ENCODE measurements at regions not wholly inside any gene's neighbourhood (a gene's known extent, or its start where the extent isn't known, plus 50 kb on each side); places are given as distances from the start of the nearest gene placed in this dataset.

DNA sequence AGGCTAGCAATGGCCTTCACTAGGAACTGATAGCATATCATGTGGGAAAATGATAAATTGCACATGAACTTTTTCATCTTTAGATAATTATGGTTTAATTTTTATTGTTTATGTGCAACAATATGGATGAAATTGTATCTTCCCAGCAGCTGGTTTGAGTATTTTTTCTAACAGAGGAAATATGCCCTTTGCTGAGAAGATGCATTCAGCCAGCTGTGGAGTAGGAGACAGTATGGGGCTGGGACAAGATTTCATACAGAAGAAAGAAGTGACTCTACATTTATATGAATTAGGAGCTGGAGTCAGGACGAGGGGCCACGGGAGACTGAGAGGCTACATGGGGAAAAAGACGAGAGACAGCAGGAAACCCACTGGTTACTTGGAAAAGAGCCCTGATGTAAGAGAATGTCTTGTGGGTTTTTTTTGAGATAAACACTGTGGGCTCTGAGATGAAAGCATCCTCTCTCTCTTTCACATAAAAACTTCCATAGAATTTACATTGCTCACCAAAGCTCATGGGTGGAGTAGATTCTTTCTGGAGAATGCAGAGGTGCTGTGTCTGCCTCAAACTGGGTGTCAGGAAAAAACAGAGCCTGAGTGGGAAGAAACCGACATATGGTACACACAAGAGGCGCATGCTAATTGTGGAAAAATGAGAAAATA, 115.2 kb upstream of the PDZRN3 start:
- H3K4me3 ChIP-seq (ENCODE audit: low read depth, low read length): no peak overlapping the region
- no peaks in the 10 kb centered on the region for H3K36me3 ChIP-seq (replicated peaks)
- no peaks in the 10 kb centered on the region for H3K27me3 ChIP-seq (replicated peaks)
- DNase-seq: no peak
- TF ChIP-seq, protein P1, sequence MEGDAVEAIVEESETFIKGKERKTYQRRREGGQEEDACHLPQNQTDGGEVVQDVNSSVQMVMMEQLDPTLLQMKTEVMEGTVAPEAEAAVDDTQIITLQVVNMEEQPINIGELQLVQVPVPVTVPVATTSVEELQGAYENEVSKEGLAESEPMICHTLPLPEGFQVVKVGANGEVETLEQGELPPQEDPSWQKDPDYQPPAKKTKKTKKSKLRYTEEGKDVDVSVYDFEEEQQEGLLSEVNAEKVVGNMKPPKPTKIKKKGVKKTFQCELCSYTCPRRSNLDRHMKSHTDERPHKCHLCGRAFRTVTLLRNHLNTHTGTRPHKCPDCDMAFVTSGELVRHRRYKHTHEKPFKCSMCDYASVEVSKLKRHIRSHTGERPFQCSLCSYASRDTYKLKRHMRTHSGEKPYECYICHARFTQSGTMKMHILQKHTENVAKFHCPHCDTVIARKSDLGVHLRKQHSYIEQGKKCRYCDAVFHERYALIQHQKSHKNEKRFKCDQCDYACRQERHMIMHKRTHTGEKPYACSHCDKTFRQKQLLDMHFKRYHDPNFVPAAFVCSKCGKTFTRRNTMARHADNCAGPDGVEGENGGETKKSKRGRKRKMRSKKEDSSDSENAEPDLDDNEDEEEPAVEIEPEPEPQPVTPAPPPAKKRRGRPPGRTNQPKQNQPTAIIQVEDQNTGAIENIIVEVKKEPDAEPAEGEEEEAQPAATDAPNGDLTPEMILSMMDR (IDR thresholded peaks at IDR 0.05; ENCODE audit: low read depth, low read length, missing control alignments): no peak
- in situ Hi-C loops (cut with HindIII; ENCODE audit: low pct_ligation_motif_present, low sequenced_read_pairs): no loop called here
- no peak overlapping the region for H3K27ac ChIP-seq

DNA sequence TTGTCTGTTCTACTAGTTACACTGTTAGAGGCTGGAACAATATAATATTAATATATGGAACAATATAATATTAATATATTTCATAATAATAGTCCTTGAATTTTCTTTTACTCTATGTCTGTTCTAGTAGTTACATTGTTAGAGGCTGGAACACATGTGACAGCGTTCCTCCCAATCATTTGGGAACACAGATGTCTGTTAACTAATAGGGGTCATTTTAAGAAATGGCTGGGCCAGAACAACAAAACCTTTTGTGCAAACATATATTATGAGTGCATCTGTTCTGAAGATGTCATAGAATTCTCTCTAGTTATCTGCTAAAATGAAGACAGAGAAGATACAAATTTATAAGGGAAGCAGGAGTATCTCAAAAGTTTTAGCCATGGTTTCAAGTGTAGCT, 114.0 kb upstream of the PDZRN3 start:
- no peak overlapping the region for H3K27ac ChIP-seq
- no peak for DNase-seq
- H3K4me3 ChIP-seq (ENCODE audit: low read depth, low read length): no peak overlapping the region
- no peaks in the 10 kb centered on the region for H3K27me3 ChIP-seq (replicated peaks)
- in situ Hi-C loops (cut with HindIII; ENCODE audit: low pct_ligation_motif_present, low sequenced_read_pairs): no loop called here
- TF ChIP-seq, protein P1 (IDR thresholded peaks at IDR 0.05; ENCODE audit: low read depth, low read length, missing control alignments): no peak
- H3K36me3 ChIP-seq (replicated peaks): no peaks in the 10 kb centered on the region

DNA sequence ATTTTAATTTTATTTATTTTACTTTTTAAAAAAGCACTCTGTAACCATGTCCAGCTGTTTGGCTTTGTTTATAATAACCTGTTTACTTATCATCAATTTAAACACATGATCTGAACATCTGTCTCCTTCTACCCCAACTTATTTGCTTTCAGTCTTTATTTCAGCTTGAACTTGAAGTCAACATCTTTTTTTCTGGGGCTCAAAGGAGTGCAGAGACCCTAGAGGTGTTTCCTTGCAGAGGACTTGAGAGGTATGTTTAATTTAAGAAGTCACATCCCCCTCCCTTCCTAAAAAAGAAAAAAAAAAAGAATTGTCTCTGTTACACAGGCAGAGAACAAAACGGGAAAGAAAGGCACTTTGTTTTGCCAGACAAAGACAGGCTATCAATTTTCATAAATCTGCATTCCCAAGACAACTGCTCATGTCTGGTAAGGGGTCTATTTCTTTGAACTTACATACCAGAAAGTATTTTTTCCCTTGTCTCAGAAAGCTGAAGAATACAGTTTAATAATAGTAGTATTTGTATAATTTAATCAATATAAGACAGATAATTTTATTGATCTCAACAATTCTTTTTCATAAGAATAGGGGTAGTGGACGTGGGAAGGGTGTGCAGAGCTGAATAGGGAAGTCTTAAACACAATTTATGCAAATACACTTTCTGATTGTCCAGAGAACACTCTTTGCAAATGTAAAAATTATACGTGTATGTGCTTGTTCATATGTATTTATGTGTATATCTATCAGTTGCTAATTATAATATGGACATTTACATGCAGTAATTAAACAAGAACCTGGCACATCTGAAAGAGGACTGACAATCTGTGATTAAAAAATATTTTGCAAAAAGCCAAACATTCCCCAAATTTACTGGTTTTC, 109.7 kb upstream of the PDZRN3 start:
- Histone ChIP-seq H3K36me3 (replicated peaks) (no peaks in the 10 kb centered on the region), H3K27me3 (replicated peaks) (no peaks in the 10 kb centered on the region), H3K27ac (no peak overlapping the region), H3K4me3 (ENCODE audit: low read depth, low read length) (no peak overlapping the region)
- no peak for DNase-seq
- in situ Hi-C loops (cut with HindIII; ENCODE audit: low pct_ligation_motif_present, low sequenced_read_pairs): no loop called here
- TF ChIP-seq, protein P1 (IDR thresholded peaks at IDR 0.05; ENCODE audit: low read depth, low read length, missing control alignments): no peak

DNA sequence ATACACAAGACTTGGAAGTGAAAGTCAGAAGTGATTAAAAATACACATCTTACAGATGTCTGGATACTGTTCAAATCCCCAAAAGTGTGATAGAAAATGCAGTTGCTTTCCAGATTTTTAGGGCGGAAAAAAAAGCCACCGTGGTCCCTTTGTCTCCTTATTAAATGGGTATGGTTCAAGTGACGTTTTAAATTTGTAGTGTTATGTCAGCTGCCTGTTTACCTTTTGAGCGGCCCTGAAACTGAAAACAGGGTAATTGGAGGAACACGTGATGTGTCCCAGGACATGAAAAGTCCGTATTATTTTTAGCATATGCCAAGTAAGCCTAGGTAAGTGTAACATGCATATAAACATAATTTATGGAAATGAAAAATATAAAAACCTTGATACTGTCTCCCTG, 109.0 kb upstream of the PDZRN3 start:
- Histone ChIP-seq H3K36me3 (replicated peaks) (no peaks in the 10 kb centered on the region), H3K4me3 (ENCODE audit: low read depth, low read length) (no peak overlapping the region), H3K27ac (no peak overlapping the region), H3K27me3 (replicated peaks) (no peaks in the 10 kb centered on the region)
- no peak for DNase-seq
- in situ Hi-C loops (cut with HindIII; ENCODE audit: low pct_ligation_motif_present, low sequenced_read_pairs): no loop called here
- TF ChIP-seq, protein P1 (IDR thresholded peaks at IDR 0.05; ENCODE audit: low read depth, low read length, missing control alignments): no peak

DNA sequence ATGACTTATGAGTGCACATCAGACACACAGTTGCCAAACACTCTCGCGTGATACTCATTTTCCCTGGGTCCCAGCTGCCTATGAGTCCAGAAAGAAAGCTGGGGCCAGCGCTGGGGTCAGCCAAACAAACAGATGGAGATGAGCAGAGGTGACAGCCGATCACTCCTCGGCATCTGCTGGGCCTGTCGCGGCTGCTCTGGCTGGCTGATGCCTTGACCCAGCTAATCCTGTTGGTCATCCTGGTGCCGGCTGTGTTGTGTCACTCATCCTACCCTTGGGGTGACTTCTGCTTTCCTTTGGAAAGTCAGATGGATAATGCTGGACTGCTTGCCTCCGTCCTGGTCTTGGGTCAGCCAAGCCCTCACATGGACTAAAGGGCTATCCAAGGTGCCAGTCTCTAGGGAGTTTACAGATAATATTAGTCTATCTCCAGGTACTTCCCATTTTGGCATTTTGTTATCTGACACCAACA, 105.3 kb upstream of the PDZRN3 start:
- Histone ChIP-seq H3K27me3 (replicated peaks) (no peaks in the 10 kb centered on the region), H3K4me3 (ENCODE audit: low read depth, low read length) (no peak overlapping the region), H3K36me3 (replicated peaks) (no peaks in the 10 kb centered on the region), H3K27ac (no peak overlapping the region)
- in situ Hi-C loops (cut with HindIII; ENCODE audit: low pct_ligation_motif_present, low sequenced_read_pairs): no loop called here
- TF ChIP-seq, protein P1 (IDR thresholded peaks at IDR 0.05; ENCODE audit: low read depth, low read length, missing control alignments): no peak
- DNase-seq: no peak

Data from brain microvascular endothelial cell (primary cell).